ENCODE measurements at regions not wholly inside any gene's neighbourhood (a gene's known extent, or its start where the extent isn't known, plus 50 kb on each side); places are given as distances from the start of the nearest gene placed in this dataset.

GRCh38 chr7:69062020-69062765 lies 536.1 kb upstream of the AUTS2 start:
- Histone ChIP-seq H3K4me1 (ENCODE audit: control insufficient read depth in 4 of 4, insufficient read depth in 4 of 4, low read length in 3 of 4) (no peaks in the 10 kb centered on the region), H3K36me3 (ENCODE audit: control insufficient read depth in 4 of 4, insufficient read depth in 3 of 4, low read depth in 1 of 4, low read length in 3 of 4) (no peaks in the 10 kb centered on the region), H3K27me3 (ENCODE audit: control insufficient read depth in 4 of 4, insufficient read depth in 4 of 4, low read length in 3 of 4) (no peaks in the 10 kb centered on the region), H3K4me3 (ENCODE audit: low read depth in 1 of 3, low read length in 3 of 3) (no peak overlapping the region), H3K27ac (ENCODE audit: low read depth in 1 of 2, low read length in 2 of 2) (no peak overlapping the region), H3K9ac (ENCODE audit: low read depth in 1 of 2, low read length in 2 of 2) (no peak overlapping the region), H3K9me3 (ENCODE audit: control insufficient read depth in 4 of 4, low read length in 3 of 4) (no peaks in the 10 kb centered on the region)
- no peak for DNase-seq (ENCODE audit: low spot score)
- WGBS = 93% methylated on average over 20 of the region's 20 CpGs
- TF ChIP-seq TAF1 (conservative IDR thresholded peaks at IDR 0.05) (no peak), MAX (IDR thresholded peaks at IDR 0.05) (no peak), HNF4A (conservative IDR thresholded peaks at IDR 0.05) (no peak), RAD21 (IDR thresholded peaks at IDR 0.05) (no peak), FOXA1 (IDR thresholded peaks at IDR 0.05) (no peak), ATF3 (IDR thresholded peaks at IDR 0.05) (no peak), CTCF (IDR thresholded peaks at IDR 0.05; ENCODE audit: low read depth, low read length, missing input control) (no peak), RXRA (IDR thresholded peaks at IDR 0.05) (no peak), FOXA2 (IDR thresholded peaks at IDR 0.05) (no peak), REST (IDR thresholded peaks at IDR 0.05) (no peak), ZBTB33 (IDR thresholded peaks at IDR 0.05) (no peak), HNF4G (IDR thresholded peaks at IDR 0.05) (no peak), GABPA (IDR thresholded peaks at IDR 0.05 in 1 of 2, conservative IDR thresholded peaks at IDR 0.05 in 1 of 2) (no peak), EGR1 (IDR thresholded peaks at IDR 0.05; ENCODE audit: low read depth in 2 of 2) (no peak), SP1 (IDR thresholded peaks at IDR 0.05) (no peak), YY1 (IDR thresholded peaks at IDR 0.05) (no peak), NR2F2 (IDR thresholded peaks at IDR 0.05) (no peak), JUND (IDR thresholded peaks at IDR 0.05) (no peak)
